H1 (cell line): ENCODE measurements at regions not wholly inside any gene's neighbourhood (a gene's known extent, or its start where the extent isn't known, plus 50 kb on each side); places are given as distances from the start of the nearest gene placed in this dataset.

Experiments used
- CTCF ChIA-PET: fragments of 300-600 bp; sonication (Branson Sonifier 250); formaldehyde crosslinking; loops from one replicate; lab custom pipeline; 2021; ENCODE audit not compliant: partially characterized antibody; lab: Charles Lee
- POLR2A ChIA-PET: fragments of 300-600 bp; sonication (Branson Sonifier 250); formaldehyde crosslinking; loops from one replicate; lab custom pipeline; 2021; ENCODE audit warnings: inconsistent platforms; ENCODE audit not compliant: partially characterized antibody; lab: Charles Lee
- DNase-seq, 2 experiments: peaks; one replicate each; pipeline versions ENCODE4 v3.0.0 to v3.0.0-alpha.2; 2010 to 2022; ENCODE audit warnings: low spot score in 2 of 2, low read depth in 1 of 2, mixed read lengths in 1 of 2
- FAIRE-seq: peaks from 2 replicates; lab custom pipeline; 2011; peaks lifted over from hg19 to GRCh38; lab: Jason Lieb, UNC
- H2AFZ ChIP-seq: 2 replicates; pipeline ENCODE4 v1.8.1; 2012; ENCODE audit warnings: low read length, inconsistent platforms
- H2AK5ac ChIP-seq: 2 replicates; pipeline ENCODE4 v1.6.1; 2013; ENCODE audit warnings: low read depth, low read length
- H2BK120ac ChIP-seq: replicated peaks from 2 replicates; pipeline ENCODE3; 2013; ENCODE audit warnings: low read depth, low read length, inconsistent platforms
- H2BK12ac ChIP-seq: 2 replicates; pipeline ENCODE4 v1.6.1; 2013; ENCODE audit warnings: low read depth, low read length
- H2BK15ac ChIP-seq: 2 replicates; pipeline ENCODE4 v1.6.1; 2013; ENCODE audit warnings: low read length
- H2BK20ac ChIP-seq: 2 replicates; pipeline ENCODE4 v1.6.1; 2013; ENCODE audit warnings: low read length
- H2BK5ac ChIP-seq: 2 replicates; pipeline ENCODE4 v1.6.1; 2013; ENCODE audit warnings: low read depth, low read length
- H3K14ac ChIP-seq: 2 replicates; pipeline ENCODE4 v1.6.1; 2013; ENCODE audit warnings: inconsistent platforms; ENCODE audit not compliant: insufficient read length
- H3K18ac ChIP-seq: 2 replicates; pipeline ENCODE4 v1.6.1; 2013; ENCODE audit warnings: low read length; ENCODE audit errors: extremely low read depth
- H3K23ac ChIP-seq: 2 replicates; pipeline ENCODE4 v1.6.1; 2013; ENCODE audit warnings: inconsistent platforms; ENCODE audit not compliant: insufficient read length
- H3K23me2 ChIP-seq: 2 replicates; pipeline ENCODE4 v1.6.1; 2013; ENCODE audit warnings: low read depth, low read length
- H3K27ac ChIP-seq: 2 replicates; pipeline ENCODE4 v1.6.1; 2011; ENCODE audit warnings: low read depth, low read length, inconsistent platforms
- H3K27me3 ChIP-seq, 4 experiments: replicated peaks in 1 of 4; 1 replicate in 1 of 4; 2 replicates in 3 of 4; pipeline versions ENCODE4 v1.6.1 to v1.8.1; 2011 to 2013; ENCODE audit warnings: low read length in 3 of 4, mild to moderate bottlenecking in 3 of 4, inconsistent platforms in 2 of 4, mixed read lengths in 2 of 4, moderate library complexity in 1 of 4; ENCODE audit not compliant: control insufficient read depth in 3 of 4, insufficient read depth in 3 of 4; ENCODE audit errors: extremely low read depth in 1 of 4
- H3K36me3 ChIP-seq, 4 experiments: 2 replicates each; pipeline versions ENCODE4 v1.6.1 to v1.8.1; 2011 to 2013; ENCODE audit warnings: mild to moderate bottlenecking in 4 of 4, low read length in 3 of 4, moderate library complexity in 2 of 4, control low read depth in 1 of 4, inconsistent platforms in 1 of 4; ENCODE audit not compliant: insufficient read depth in 4 of 4, control insufficient read depth in 2 of 4
- H3K4ac ChIP-seq: replicated peaks from 2 replicates; pipeline ENCODE3; 2013; ENCODE audit warnings: low read length, low read depth, mixed read lengths, inconsistent platforms; ENCODE audit not compliant: insufficient read length
- H3K4me1 ChIP-seq, 4 experiments: replicated peaks in 1 of 4; 1 replicate in 1 of 4; 2 replicates in 3 of 4; pipeline versions ENCODE4 v1.6.1 to v1.8.1; 2011 to 2013; ENCODE audit warnings: low read length in 3 of 4, inconsistent platforms in 2 of 4, mixed read lengths in 1 of 4; ENCODE audit not compliant: insufficient read depth in 4 of 4, control insufficient read depth in 3 of 4
- H3K4me2 ChIP-seq, 2 experiments: 2 replicates each; pipeline versions ENCODE4 v1.6.1 to v1.8.1; 2011 to 2013; ENCODE audit warnings: low read depth in 2 of 2, low read length in 2 of 2, control low read depth in 1 of 2, inconsistent platforms in 1 of 2, mild to moderate bottlenecking in 1 of 2; ENCODE audit not compliant: insufficient read depth in 1 of 2
- H3K4me3 ChIP-seq, 4 experiments: fragments of 200-600, 300-600 bp in 1 of 4; sonication (generic), shearing (Covaris generic), sonication (Bioruptor Twin) in 1 of 4; 2 replicates each; pipeline versions ENCODE4 v1.5.1 to v1.8.1; 2011 to 2016; ENCODE audit warnings: low read length in 4 of 4, low read depth in 3 of 4, control low read depth in 2 of 4, inconsistent platforms in 2 of 4, mild to moderate bottlenecking in 2 of 4, mixed read lengths in 1 of 4, moderate library complexity in 1 of 4; ENCODE audit not compliant: insufficient read depth in 2 of 4; ENCODE audit errors: extremely low read depth in 1 of 4
- H3K56ac ChIP-seq: replicated peaks from 2 replicates; pipeline ENCODE3; 2013; ENCODE audit warnings: low read depth, mild to moderate bottlenecking, mixed read lengths, low read length, inconsistent platforms; ENCODE audit not compliant: insufficient read length
- H3K79me1 ChIP-seq: 2 replicates; pipeline ENCODE4 v1.6.1; 2013; ENCODE audit warnings: low read depth, low read length, control low read depth
- H3K79me2 ChIP-seq, 2 experiments: 2 replicates each; pipeline versions ENCODE4 v1.6.1 to v1.8.1; 2012 to 2013; ENCODE audit warnings: low read length in 2 of 2, mild to moderate bottlenecking in 2 of 2, inconsistent platforms in 1 of 2; ENCODE audit not compliant: insufficient read depth in 2 of 2, control insufficient read depth in 1 of 2
- H3K9ac ChIP-seq, 4 experiments: replicated peaks in 1 of 4; 1 replicate in 1 of 4; 2 replicates in 3 of 4; pipeline versions ENCODE4 v1.6.1 to v1.8.1; 2011 to 2013; ENCODE audit warnings: low read depth in 3 of 4, low read length in 3 of 4, control low read depth in 2 of 4, mild to moderate bottlenecking in 2 of 4, moderate library complexity in 2 of 4, inconsistent platforms in 1 of 4; ENCODE audit errors: extremely low read depth in 1 of 4
- H3K9me3 ChIP-seq, 2 experiments: 2 replicates each; pipeline versions ENCODE4 v1.6.1 to v1.8.1; 2012 to 2013; ENCODE audit warnings: mild to moderate bottlenecking in 2 of 2, moderate library complexity in 2 of 2, control low read depth in 1 of 2, inconsistent platforms in 1 of 2, low read depth in 1 of 2, low read length in 1 of 2, mixed read lengths in 1 of 2; ENCODE audit not compliant: insufficient read depth in 2 of 2
- H4K20me1 ChIP-seq, 2 experiments: replicated peaks in 1 of 2; 2 replicates each; pipeline versions ENCODE3 to v1.8.1; 2011 to 2013; ENCODE audit warnings: inconsistent platforms in 2 of 2, low read length in 2 of 2, mild to moderate bottlenecking in 1 of 2; ENCODE audit not compliant: insufficient read depth in 2 of 2, control insufficient read depth in 1 of 2
- H4K5ac ChIP-seq: 2 replicates; pipeline ENCODE4 v1.6.1; 2013; ENCODE audit warnings: low read length, low read depth, mixed read lengths, inconsistent platforms; ENCODE audit not compliant: insufficient read length
- H4K8ac ChIP-seq: 2 replicates; pipeline ENCODE4 v1.8.0; 2013; ENCODE audit warnings: mild to moderate bottlenecking, moderate library complexity, low read length, inconsistent platforms; ENCODE audit not compliant: insufficient read depth; ENCODE audit errors: extremely low read depth
- H4K91ac ChIP-seq: replicated peaks from 2 replicates; pipeline ENCODE3; 2013; ENCODE audit warnings: low read length, mixed read lengths, inconsistent platforms; ENCODE audit not compliant: insufficient read length
- EGR1 ChIP-seq: IDR thresholded peaks from 2 replicates; pipeline ENCODE4 v1.6.1; 2011; ENCODE audit warnings: low read depth, low read length, borderline replicate concordance
- JUND ChIP-seq: IDR thresholded peaks from 2 replicates; pipeline ENCODE4 v1.6.1; 2011; ENCODE audit warnings: mild to moderate bottlenecking, improper control_type of control experiment, low read length
- POLR2AphosphoS5 ChIP-seq: IDR thresholded peaks from 2 replicates; pipeline ENCODE4 v1.6.1; 2011; ENCODE audit warnings: low read depth, low read length
- SAP30 ChIP-seq: fragments of 300-600 bp; sonication (generic); IDR thresholded peaks from 2 replicates; pipeline ENCODE4 v1.7.1; 2012; ENCODE audit warnings: low read length, moderate library complexity, mild to moderate bottlenecking, inconsistent platforms; ENCODE audit not compliant: insufficient read depth, insufficient replicate concordance
- SIX5 ChIP-seq: IDR thresholded peaks from 2 replicates; pipeline ENCODE4 v1.6.1; 2011; ENCODE audit warnings: mild to moderate bottlenecking, low read depth, low read length
- TAF7 ChIP-seq: optimal IDR thresholded peaks from 2 replicates; pipeline ENCODE3; 2011; ENCODE audit warnings: low read depth, mild to moderate bottlenecking, inconsistent platforms, low read length, moderate library complexity, borderline replicate concordance
- TCF12 ChIP-seq: IDR thresholded peaks from 2 replicates; pipeline ENCODE4 v1.6.1; 2011; ENCODE audit warnings: low read depth, mild to moderate bottlenecking, low read length
- WGBS, 2 experiments: shearing (Covaris generic) in 1 of 2; methylation state at CpG; one replicate each; pipeline versions ENCODE4 v1.1.6 to v1.1.7; 2013 to 2015; ENCODE audit warnings: low lambda C conversion rate in 2 of 2, mixed read lengths in 2 of 2, inconsistent platforms in 1 of 2, low coverage in 1 of 2, missing lambda C conversion rate in 1 of 2; ENCODE audit not compliant: insufficient replicate concordance in 2 of 2, insufficient coverage in 1 of 2, insufficient read length in 1 of 2; ENCODE audit errors: extremely low coverage in 1 of 2, missing lambda C conversion rate in 1 of 2; 5-methylcytosine and 5-hydroxymethylcytosine counted together
- TF ChIP-seq, protein P1 (sequence below): IDR thresholded peaks from 2 replicates; pipeline ENCODE4 v1.6.1; 2012; ENCODE audit warnings: inconsistent platforms

DNA sequence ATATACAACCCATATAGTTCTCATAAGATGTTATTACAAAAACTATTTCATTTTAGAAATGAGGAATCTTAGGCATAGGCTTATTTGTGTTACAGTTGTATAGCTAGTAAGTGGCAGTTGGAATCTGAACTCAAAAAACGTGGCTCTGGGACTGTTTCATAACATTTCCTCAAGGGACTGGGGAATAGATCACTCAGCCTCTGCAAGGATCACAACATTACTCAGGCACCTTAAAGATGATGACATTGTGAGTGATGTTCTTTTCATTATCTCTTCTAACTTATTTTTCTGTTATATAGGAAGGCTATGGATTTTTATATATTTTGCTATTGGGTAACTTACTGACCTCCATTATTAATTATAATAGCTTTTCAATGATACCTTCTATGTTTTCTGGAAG, 774.2 kb upstream of the LCORL start:
- no peak overlapping the region for H4K91ac ChIP-seq
- H3K4me3 ChIP-seq, result no peak overlapping the region
- no peaks in the 10 kb centered on the region for H3K27me3 ChIP-seq
- no peak overlapping the region for H2BK15ac ChIP-seq
- H3K18ac ChIP-seq, result no peak overlapping the region
- H4K8ac ChIP-seq, result no peak overlapping the region
- POLR2A ChIA-PET, result no interaction called here
- no peak overlapping the region for H4K5ac ChIP-seq
- H3K9me3 ChIP-seq, result no peaks in the 10 kb centered on the region
- no peak overlapping the region for H3K9ac ChIP-seq
- no peaks in the 10 kb centered on the region for H3K23me2 ChIP-seq
- H3K79me2 ChIP-seq, result no peaks in the 10 kb centered on the region
- H3K56ac ChIP-seq, result no peak overlapping the region
- H3K14ac ChIP-seq, result no peak overlapping the region
- no peak overlapping the region for H2BK20ac ChIP-seq
- no peak overlapping the region for H3K27ac ChIP-seq
- H2AK5ac ChIP-seq, result no peak overlapping the region
- no peak overlapping the region for H2BK12ac ChIP-seq
- H3K23ac ChIP-seq, result no peak overlapping the region
- no peak overlapping the region for H3K4ac ChIP-seq
- 100% methylated on average over 1 of the region's 1 CpG; no CpG with 5 or more reads in 1 of the 2 experiments for WGBS, 2 experiments
- no peak for DNase-seq
- no peak for TF ChIP-seq POLR2AphosphoS5
- TF ChIP-seq, protein P1, sequence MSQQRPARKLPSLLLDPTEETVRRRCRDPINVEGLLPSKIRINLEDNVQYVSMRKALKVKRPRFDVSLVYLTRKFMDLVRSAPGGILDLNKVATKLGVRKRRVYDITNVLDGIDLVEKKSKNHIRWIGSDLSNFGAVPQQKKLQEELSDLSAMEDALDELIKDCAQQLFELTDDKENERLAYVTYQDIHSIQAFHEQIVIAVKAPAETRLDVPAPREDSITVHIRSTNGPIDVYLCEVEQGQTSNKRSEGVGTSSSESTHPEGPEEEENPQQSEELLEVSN, result no peak
- no peak for TF ChIP-seq EGR1
- TF ChIP-seq SAP30, result no peak
- TF ChIP-seq SIX5, result no peak
- TF ChIP-seq JUND, result no peak
- TF ChIP-seq TAF7, result no peak
- no peak for TF ChIP-seq TCF12
- TF ChIP-seq, all 59 proteins: peak for 0
- FAIRE-seq, result no peak
- H4K20me1 ChIP-seq, result no peaks in the 10 kb centered on the region
- H3K36me3 ChIP-seq, result no peaks in the 10 kb centered on the region
- no peaks in the 10 kb centered on the region for H3K4me1 ChIP-seq
- no peak overlapping the region for H2AFZ ChIP-seq
- H3K79me1 ChIP-seq, result no peaks in the 10 kb centered on the region
- H2BK5ac ChIP-seq, result no peak overlapping the region
- CTCF ChIA-PET, result interaction anchor here (1.1 kb wide), 1 partner anchor 108 kb away, joined by 3 read pairs; no protein-coding TSS in a partner anchor
- H2BK120ac ChIP-seq, result no peak overlapping the region
- no peak overlapping the region for H3K4me2 ChIP-seq
